ENCODE measurements at regions not wholly inside any gene's neighbourhood (a gene's known extent, or its start where the extent isn't known, plus 50 kb on each side); places are given as distances from the start of the nearest gene placed in this dataset.
A peak's percentile ranks its signal among the peaks of the same experiment; 100 is the strongest.

- DNase-seq (ENCODE audit: low spot score) = no peak
- no peaks in the 10 kb centered on the region for H3K36me3 ChIP-seq (ENCODE audit: low read depth)
- ATAC-seq (ENCODE audit: low read depth) = peak; percentile 53; the same call in 2 of the 3 replicates
These were observed 94.7 kb upstream of the DIPK2B start for GRCh38 chrX:45295259-45295986.

GRCh38 chrX:45274576-45274975, 73.9 kb upstream of the DIPK2B start:
- H3K4me3 ChIP-seq (ENCODE audit: severe bottlenecking) = no peak overlapping the region
- H3K4me1 ChIP-seq (ENCODE audit: insufficient read depth, poor library complexity, severe bottlenecking) = no peaks in the 10 kb centered on the region
- H3K27ac ChIP-seq (ENCODE audit: poor library complexity, severe bottlenecking) = no peak overlapping the region
- no peak for DNase-seq (ENCODE audit: low spot score)
- H3K27me3 ChIP-seq (ENCODE audit: insufficient read depth, poor library complexity, severe bottlenecking) = no peaks in the 10 kb centered on the region
- no peaks in the 10 kb centered on the region for H3K36me3 ChIP-seq (ENCODE audit: low read depth)
- ATAC-seq (ENCODE audit: low read depth) = no peak
- H3K9me3 ChIP-seq (ENCODE audit: severe bottlenecking) = no peaks in the 10 kb centered on the region
- no peak for TF ChIP-seq CTCF (IDR thresholded peaks at IDR 0.05; ENCODE audit: poor library complexity, severe bottlenecking)

More at GRCh38 chrX:45295259-45295986, 94.7 kb upstream of the DIPK2B start:
- H3K27me3 ChIP-seq (ENCODE audit: insufficient read depth, poor library complexity, severe bottlenecking) = no peaks in the 10 kb centered on the region
- no peak for TF ChIP-seq CTCF (IDR thresholded peaks at IDR 0.05; ENCODE audit: poor library complexity, severe bottlenecking)
- no peaks in the 10 kb centered on the region for H3K9me3 ChIP-seq (ENCODE audit: severe bottlenecking)
- no peak overlapping the region for H3K4me3 ChIP-seq (ENCODE audit: severe bottlenecking)
- no peak overlapping the region for H3K27ac ChIP-seq (ENCODE audit: poor library complexity, severe bottlenecking)
- H3K4me1 ChIP-seq (ENCODE audit: insufficient read depth, poor library complexity, severe bottlenecking) = peaks cover 8% of the 10 kb centered on the region

- no peaks in the 10 kb centered on the region for H3K9me3 ChIP-seq (ENCODE audit: severe bottlenecking)
- H3K27me3 ChIP-seq (ENCODE audit: insufficient read depth, poor library complexity, severe bottlenecking) = no peaks in the 10 kb centered on the region
- ATAC-seq (ENCODE audit: low read depth) (no peak), DNase-seq (ENCODE audit: low spot score) (no peak)
- no peak overlapping the region for H3K4me3 ChIP-seq (ENCODE audit: severe bottlenecking)
- TF ChIP-seq CTCF (IDR thresholded peaks at IDR 0.05; ENCODE audit: poor library complexity, severe bottlenecking) = no peak
- H3K27ac ChIP-seq (ENCODE audit: poor library complexity, severe bottlenecking) = no peak overlapping the region
- no peaks in the 10 kb centered on the region for H3K4me1 ChIP-seq (ENCODE audit: insufficient read depth, poor library complexity, severe bottlenecking)
- H3K36me3 ChIP-seq (ENCODE audit: low read depth) = no peaks in the 10 kb centered on the region
These were observed 66.3 kb upstream of the DIPK2B start for GRCh38 chrX:45267007-45267406.

- Histone ChIP-seq H3K4me1 (ENCODE audit: insufficient read depth, poor library complexity, severe bottlenecking) (no peaks in the 10 kb centered on the region), H3K27me3 (ENCODE audit: insufficient read depth, poor library complexity, severe bottlenecking) (no peaks in the 10 kb centered on the region), H3K36me3 (ENCODE audit: low read depth) (no peaks in the 10 kb centered on the region), H3K4me3 (ENCODE audit: severe bottlenecking) (no peak overlapping the region), H3K9me3 (ENCODE audit: severe bottlenecking) (no peaks in the 10 kb centered on the region), H3K27ac (ENCODE audit: poor library complexity, severe bottlenecking) (no peak overlapping the region)
- no peak for TF ChIP-seq CTCF (IDR thresholded peaks at IDR 0.05; ENCODE audit: poor library complexity, severe bottlenecking)
- DNase-seq (ENCODE audit: low spot score) (no peak), ATAC-seq (ENCODE audit: low read depth) (no peak)
These were observed 65.8 kb upstream of the DIPK2B start for GRCh38 chrX:45266456-45266855.

GRCh38 chrX:45264865-45265264, 64.2 kb upstream of the DIPK2B start:
- Histone ChIP-seq H3K4me3 (ENCODE audit: severe bottlenecking) (no peak overlapping the region), H3K27ac (ENCODE audit: poor library complexity, severe bottlenecking) (no peak overlapping the region), H3K27me3 (ENCODE audit: insufficient read depth, poor library complexity, severe bottlenecking) (no peaks in the 10 kb centered on the region), H3K9me3 (ENCODE audit: severe bottlenecking) (no peaks in the 10 kb centered on the region), H3K4me1 (ENCODE audit: insufficient read depth, poor library complexity, severe bottlenecking) (no peaks in the 10 kb centered on the region), H3K36me3 (ENCODE audit: low read depth) (no peaks in the 10 kb centered on the region)
- ATAC-seq (ENCODE audit: low read depth) = no peak
- no peak for DNase-seq (ENCODE audit: low spot score)
- no peak for TF ChIP-seq CTCF (IDR thresholded peaks at IDR 0.05; ENCODE audit: poor library complexity, severe bottlenecking)

All from RWPE2 (cell line).